ENCODE measurements at regions not wholly inside any gene's neighbourhood (a gene's known extent, or its start where the extent isn't known, plus 50 kb on each side); places are given as distances from the start of the nearest gene placed in this dataset.

GRCh38 chr6:105755885-105756284 lies 330.3 kb upstream of the PRDM1 start:
- Histone ChIP-seq H3K4me1 (ENCODE audit: control insufficient read depth, insufficient read depth, low read length) (no peaks in the 10 kb centered on the region), H3K9me3 (ENCODE audit: control insufficient read depth, low read length) (no peaks in the 10 kb centered on the region), H3K27ac (ENCODE audit: low read length) (no peak overlapping the region), H3K4me3 (ENCODE audit: low read length) (no peak overlapping the region), H3K27me3 (ENCODE audit: control insufficient read depth, insufficient read depth) (no peaks in the 10 kb centered on the region)
- ATAC-seq (no peak), DNase-seq (no peak)
- WGBS = 95% methylated on average over 4 of the region's 4 CpGs
- intact Hi-C loops (cut with DNase I) = no loop called here

GRCh38 chr6:105753620-105754211 lies 332.4 kb upstream of the PRDM1 start:
- Histone ChIP-seq H3K9me3 (ENCODE audit: control insufficient read depth, low read length) (no peaks in the 10 kb centered on the region), H3K27me3 (ENCODE audit: control insufficient read depth, insufficient read depth) (no peaks in the 10 kb centered on the region), H3K27ac (ENCODE audit: low read length) (no peak overlapping the region), H3K4me1 (ENCODE audit: control insufficient read depth, insufficient read depth, low read length) (no peaks in the 10 kb centered on the region), H3K4me3 (ENCODE audit: low read length) (no peak overlapping the region)
- intact Hi-C loops (cut with DNase I) = no loop called here
- no peak for DNase-seq
- 36% methylated on average over 6 of the region's 6 CpGs for WGBS
- ATAC-seq = peak in 1 of 2 donors; percentile 33

DNA sequence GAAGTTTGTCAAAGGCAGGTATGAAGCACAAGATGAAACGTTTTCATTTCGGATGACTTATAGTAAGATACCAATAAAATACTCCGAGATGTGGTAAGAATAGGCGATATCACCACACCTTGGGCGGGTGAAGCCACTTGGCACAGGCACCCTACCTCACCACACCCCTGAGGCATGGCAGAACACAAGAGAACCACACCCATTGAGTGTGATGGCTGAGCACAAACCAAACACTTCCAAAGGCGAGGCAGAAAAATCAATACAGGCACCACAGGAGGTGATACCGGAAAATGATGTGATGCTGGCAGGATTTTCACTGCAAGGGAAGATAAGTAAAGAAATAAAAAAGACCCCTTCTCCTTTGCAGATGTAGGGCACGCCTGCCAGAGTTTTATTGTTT lies 332.9 kb upstream of the PRDM1 start:
- DNase-seq (no peak), ATAC-seq (no peak)
- H3K9me3 ChIP-seq (ENCODE audit: control insufficient read depth, low read length) = no peaks in the 10 kb centered on the region
- H3K27me3 ChIP-seq (ENCODE audit: control insufficient read depth, insufficient read depth) = no peaks in the 10 kb centered on the region
- WGBS = 80% methylated on average over 8 of the region's 8 CpGs
- no peaks in the 10 kb centered on the region for H3K4me1 ChIP-seq (ENCODE audit: control insufficient read depth, insufficient read depth, low read length)
- no peak overlapping the region for H3K27ac ChIP-seq (ENCODE audit: low read length)
- H3K4me3 ChIP-seq (ENCODE audit: low read length) = no peak overlapping the region
- intact Hi-C loops (cut with DNase I) = no loop called here

- Histone ChIP-seq H3K27ac (ENCODE audit: low read length) (no peak overlapping the region), H3K4me3 (ENCODE audit: low read length) (no peak overlapping the region), H3K9me3 (ENCODE audit: control insufficient read depth, low read length) (no peaks in the 10 kb centered on the region), H3K27me3 (ENCODE audit: control insufficient read depth, insufficient read depth) (no peaks in the 10 kb centered on the region), H3K4me1 (ENCODE audit: control insufficient read depth, insufficient read depth, low read length) (no peaks in the 10 kb centered on the region)
- 90% methylated on average over 3 of the region's 3 CpGs for WGBS
- no peak for DNase-seq
- intact Hi-C loops (cut with DNase I) = no loop called here
- no peak for ATAC-seq
Measured at GRCh38 chr6:105750089-105750488, 336.0 kb upstream of the PRDM1 start.

GRCh38 chr6:105748737-105749161 lies 337.4 kb upstream of the PRDM1 start:
- H3K27ac ChIP-seq (ENCODE audit: low read length) = no peak overlapping the region
- no peaks in the 10 kb centered on the region for H3K4me1 ChIP-seq (ENCODE audit: control insufficient read depth, insufficient read depth, low read length)
- H3K27me3 ChIP-seq (ENCODE audit: control insufficient read depth, insufficient read depth) = no peaks in the 10 kb centered on the region
- no peak for ATAC-seq
- peak in 1 of 3 donors; percentile 15 for DNase-seq
- H3K9me3 ChIP-seq (ENCODE audit: control insufficient read depth, low read length) = no peaks in the 10 kb centered on the region
- intact Hi-C loops (cut with DNase I) = no loop called here
- H3K4me3 ChIP-seq (ENCODE audit: low read length) = no peak overlapping the region
- WGBS = 45% methylated on average over 6 of the region's 6 CpGs

GRCh38 chr6:105747823-105748405 lies 338.2 kb upstream of the PRDM1 start:
- Histone ChIP-seq H3K9me3 (ENCODE audit: control insufficient read depth, low read length) (no peaks in the 10 kb centered on the region), H3K4me1 (ENCODE audit: control insufficient read depth, insufficient read depth, low read length) (no peaks in the 10 kb centered on the region), H3K27ac (ENCODE audit: low read length) (no peak overlapping the region), H3K27me3 (ENCODE audit: control insufficient read depth, insufficient read depth) (no peaks in the 10 kb centered on the region), H3K4me3 (ENCODE audit: low read length) (no peak overlapping the region)
- no peak for ATAC-seq
- intact Hi-C loops (cut with DNase I) = no loop called here
- DNase-seq = peak in 1 of 3 donors; percentile 14
- WGBS = 84% methylated on average over 3 of the region's 3 CpGs

DNA sequence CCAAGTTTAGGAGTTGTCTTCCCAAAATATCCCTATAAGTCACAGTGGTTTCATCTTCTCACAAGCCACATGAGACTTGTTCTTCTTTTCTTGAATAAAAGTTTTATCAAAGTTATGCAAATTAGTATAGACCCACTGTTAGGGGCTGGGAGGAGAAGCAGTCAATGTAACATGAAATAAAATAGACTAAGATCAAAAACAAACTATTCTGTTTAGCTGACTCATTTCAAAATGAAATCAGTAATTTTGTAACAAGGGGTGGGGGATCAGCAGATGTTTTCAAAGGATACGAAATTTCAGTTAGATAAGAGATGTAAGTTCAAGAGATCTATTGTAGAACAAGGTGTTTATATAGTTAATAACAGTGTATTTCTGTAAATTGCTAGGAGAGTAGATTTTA lies 339.6 kb upstream of the PRDM1 start:
- no peaks in the 10 kb centered on the region for H3K9me3 ChIP-seq (ENCODE audit: control insufficient read depth, low read length)
- ATAC-seq (no peak), DNase-seq (no peak)
- no peaks in the 10 kb centered on the region for H3K4me1 ChIP-seq (ENCODE audit: control insufficient read depth, insufficient read depth, low read length)
- H3K27me3 ChIP-seq (ENCODE audit: control insufficient read depth, insufficient read depth) = no peaks in the 10 kb centered on the region
- H3K4me3 ChIP-seq (ENCODE audit: low read length) = no peak overlapping the region
- 52% methylated on average over 1 of the region's 1 CpG for WGBS
- intact Hi-C loops (cut with DNase I) = no loop called here
- no peak overlapping the region for H3K27ac ChIP-seq (ENCODE audit: low read length)

- Histone ChIP-seq H3K4me3 (ENCODE audit: low read length) (no peak overlapping the region), H3K4me1 (ENCODE audit: control insufficient read depth, insufficient read depth, low read length) (no peaks in the 10 kb centered on the region), H3K27ac (ENCODE audit: low read length) (no peak overlapping the region), H3K9me3 (ENCODE audit: control insufficient read depth, low read length) (no peaks in the 10 kb centered on the region), H3K27me3 (ENCODE audit: control insufficient read depth, insufficient read depth) (no peaks in the 10 kb centered on the region)
- DNase-seq = no peak
- WGBS = 32% methylated on average over 1 of the region's 1 CpG
- intact Hi-C loops (cut with DNase I) = no loop called here
- no peak for ATAC-seq
Measured at GRCh38 chr6:105746130-105746505, 340.0 kb upstream of the PRDM1 start.

GRCh38 chr6:105745464-105746129 lies 340.5 kb upstream of the PRDM1 start:
- H3K27me3 ChIP-seq (ENCODE audit: control insufficient read depth, insufficient read depth) = no peaks in the 10 kb centered on the region
- no peaks in the 10 kb centered on the region for H3K9me3 ChIP-seq (ENCODE audit: control insufficient read depth, low read length)
- WGBS = 95% methylated on average over 2 of the region's 2 CpGs
- H3K27ac ChIP-seq (ENCODE audit: low read length) = no peak overlapping the region
- no peaks in the 10 kb centered on the region for H3K4me1 ChIP-seq (ENCODE audit: control insufficient read depth, insufficient read depth, low read length)
- DNase-seq = peak in 1 of 3 donors; percentile 14
- H3K4me3 ChIP-seq (ENCODE audit: low read length) = no peak overlapping the region
- intact Hi-C loops (cut with DNase I) = no loop called here
- no peak for ATAC-seq

GRCh38 chr6:105744815-105745214 lies 341.3 kb upstream of the PRDM1 start:
- DNase-seq = no peak
- no peak for ATAC-seq
- H3K4me1 ChIP-seq (ENCODE audit: control insufficient read depth, insufficient read depth, low read length) = no peaks in the 10 kb centered on the region
- intact Hi-C loops (cut with DNase I) = no loop called here
- 67% methylated on average over 1 of the region's 1 CpG for WGBS
- no peak overlapping the region for H3K27ac ChIP-seq (ENCODE audit: low read length)
- no peaks in the 10 kb centered on the region for H3K27me3 ChIP-seq (ENCODE audit: control insufficient read depth, insufficient read depth)
- no peaks in the 10 kb centered on the region for H3K9me3 ChIP-seq (ENCODE audit: control insufficient read depth, low read length)
- no peak overlapping the region for H3K4me3 ChIP-seq (ENCODE audit: low read length)

- ATAC-seq = peak; percentile 38 to 59
- intact Hi-C loops (cut with DNase I) = no loop called here
- 60% methylated on average over 7 of the region's 7 CpGs for WGBS
- Histone ChIP-seq H3K27ac (ENCODE audit: low read length) (no peak overlapping the region), H3K27me3 (ENCODE audit: control insufficient read depth, insufficient read depth) (no peaks in the 10 kb centered on the region), H3K9me3 (ENCODE audit: control insufficient read depth, low read length) (no peaks in the 10 kb centered on the region), H3K4me3 (ENCODE audit: low read length) (no peak overlapping the region), H3K4me1 (ENCODE audit: control insufficient read depth, insufficient read depth, low read length) (no peaks in the 10 kb centered on the region)
- no peak for DNase-seq
Measured at GRCh38 chr6:105740946-105741645, 338.2 kb upstream of the PREP start.

All from right cardiac atrium (tissue), 5 donors.